ENCODE measurements at regions not wholly inside any gene's neighbourhood (a gene's known extent, or its start where the extent isn't known, plus 50 kb on each side); places are given as distances from the start of the nearest gene placed in this dataset.
"Not testable (repeated sequence)": the region's sequence is repeated elsewhere in the genome, so short reads cannot be mapped to it uniquely, and the experiment has no call there.

GRCh38 chr4:127441571-127441970 lies 191.2 kb upstream of the INTU start:
- DNase-seq (no peak), ATAC-seq (replicated peaks) (no peak)
- peaks cover 4% of the 10 kb centered on the region in 2 donors for H3K9me3 Mint-ChIP-seq
- H3K36me3 Mint-ChIP-seq = no peaks in the 10 kb centered on the region
- no peaks in the 10 kb centered on the region for H3K27me3 Mint-ChIP-seq
- H3K4me3 Mint-ChIP-seq = no peak overlapping the region
- H3K27ac Mint-ChIP-seq = no peak overlapping the region
- H3K4me1 Mint-ChIP-seq = no peaks in the 10 kb centered on the region

GRCh38 chr4:127445471-127445870 lies 187.3 kb upstream of the INTU start:
- H3K9me3 Mint-ChIP-seq = no peaks in the 10 kb centered on the region
- no peak overlapping the region for H3K4me3 Mint-ChIP-seq
- H3K36me3 Mint-ChIP-seq = no peaks in the 10 kb centered on the region
- no peak for ATAC-seq (replicated peaks)
- no peak for DNase-seq
- H3K27ac Mint-ChIP-seq = no peak overlapping the region
- H3K27me3 Mint-ChIP-seq = no peaks in the 10 kb centered on the region
- no peaks in the 10 kb centered on the region for H3K4me1 Mint-ChIP-seq

- Mint-ChIP-seq H3K27ac (no peak overlapping the region), H3K4me1 (no peaks in the 10 kb centered on the region), H3K4me3 (no peak overlapping the region), H3K9me3 (no peaks in the 10 kb centered on the region), H3K36me3 (no peaks in the 10 kb centered on the region), H3K27me3 (no peaks in the 10 kb centered on the region)
- ATAC-seq (replicated peaks) (no peak), DNase-seq (no peak)
Measured at GRCh38 chr4:127446427-127446885, 186.3 kb upstream of the INTU start.

- H3K4me3 Mint-ChIP-seq = no peak overlapping the region
- H3K27ac Mint-ChIP-seq = no peak overlapping the region
- ATAC-seq (replicated peaks) (no peak), DNase-seq (no peak)
- H3K9me3 Mint-ChIP-seq = no peaks in the 10 kb centered on the region
- H3K4me1 Mint-ChIP-seq = no peaks in the 10 kb centered on the region
- H3K36me3 Mint-ChIP-seq = no peaks in the 10 kb centered on the region
- no peaks in the 10 kb centered on the region for H3K27me3 Mint-ChIP-seq
Measured at GRCh38 chr4:127448986-127449385, 183.8 kb upstream of the INTU start.

GRCh38 chr4:127449449-127449848 lies 183.3 kb upstream of the INTU start:
- Mint-ChIP-seq H3K4me1 (no peaks in the 10 kb centered on the region), H3K27me3 (no peaks in the 10 kb centered on the region), H3K27ac (no peak overlapping the region), H3K9me3 (no peaks in the 10 kb centered on the region), H3K4me3 (no peak overlapping the region), H3K36me3 (no peaks in the 10 kb centered on the region)
- DNase-seq (no peak), ATAC-seq (replicated peaks) (no peak)

GRCh38 chr4:127450276-127450675 lies 182.5 kb upstream of the INTU start:
- Mint-ChIP-seq H3K36me3 (no peaks in the 10 kb centered on the region), H3K4me3 (no peak overlapping the region), H3K27ac (no peak overlapping the region), H3K9me3 (no peaks in the 10 kb centered on the region), H3K27me3 (no peaks in the 10 kb centered on the region), H3K4me1 (no peaks in the 10 kb centered on the region)
- ATAC-seq (replicated peaks) = no peak
- DNase-seq = no peak

- peaks cover 7 to 8% of the 10 kb centered on the region in 2 donors for H3K9me3 Mint-ChIP-seq
- ATAC-seq (replicated peaks) (no peak), DNase-seq (no peak)
- no peak overlapping the region for H3K27ac Mint-ChIP-seq
- H3K27me3 Mint-ChIP-seq = no peaks in the 10 kb centered on the region
- no peaks in the 10 kb centered on the region for H3K36me3 Mint-ChIP-seq
- no peaks in the 10 kb centered on the region for H3K4me1 Mint-ChIP-seq
- no peak overlapping the region for H3K4me3 Mint-ChIP-seq
Measured at GRCh38 chr4:127463883-127464282, 168.9 kb upstream of the INTU start.

GRCh38 chr4:127469542-127469941 lies 163.2 kb upstream of the INTU start:
- Mint-ChIP-seq H3K4me3 (no peak overlapping the region), H3K27ac (no peak overlapping the region), H3K4me1 (no peaks in the 10 kb centered on the region), H3K9me3 (peaks cover 0 to 5% of the 10 kb centered on the region in 2 donors), H3K36me3 (no peaks in the 10 kb centered on the region), H3K27me3 (no peaks in the 10 kb centered on the region)
- no peak for DNase-seq
- no peak for ATAC-seq (replicated peaks)

- Mint-ChIP-seq H3K4me1 (no peaks in the 10 kb centered on the region), H3K27me3 (no peaks in the 10 kb centered on the region), H3K27ac (no peak overlapping the region), H3K9me3 (peaks cover 0 to 5% of the 10 kb centered on the region in 2 donors), H3K36me3 (no peaks in the 10 kb centered on the region), H3K4me3 (no peak overlapping the region)
- ATAC-seq (replicated peaks) (no peak), DNase-seq (no peak)
Measured at GRCh38 chr4:127469959-127470809, 162.6 kb upstream of the INTU start.

- not testable (repeated sequence) for H3K9me3 Mint-ChIP-seq; H3K27me3 Mint-ChIP-seq; ATAC-seq (replicated peaks); H3K36me3 Mint-ChIP-seq; H3K4me3 Mint-ChIP-seq; H3K27ac Mint-ChIP-seq; H3K4me1 Mint-ChIP-seq; DNase-seq
Measured at GRCh38 chr4:127478271-127478670, 154.5 kb upstream of the INTU start.

- no peak overlapping the region for H3K4me3 Mint-ChIP-seq
- H3K9me3 Mint-ChIP-seq = no peaks in the 10 kb centered on the region
- no peaks in the 10 kb centered on the region for H3K36me3 Mint-ChIP-seq
- no peak for ATAC-seq (replicated peaks)
- no peak for DNase-seq
- H3K27me3 Mint-ChIP-seq = no peaks in the 10 kb centered on the region
- no peaks in the 10 kb centered on the region for H3K4me1 Mint-ChIP-seq
- H3K27ac Mint-ChIP-seq = no peak overlapping the region
Measured at GRCh38 chr4:127479031-127479622, 153.6 kb upstream of the INTU start.

- Mint-ChIP-seq H3K27me3 (peaks cover 0 to 8% of the 10 kb centered on the region in 2 donors), H3K9me3 (no peaks in the 10 kb centered on the region), H3K4me1 (no peaks in the 10 kb centered on the region), H3K27ac (no peak overlapping the region), H3K4me3 (no peak overlapping the region), H3K36me3 (no peaks in the 10 kb centered on the region)
- no peak for ATAC-seq (replicated peaks)
- no peak for DNase-seq
Measured at GRCh38 chr4:127482049-127482448, 150.7 kb upstream of the INTU start.

- no peaks in the 10 kb centered on the region for H3K9me3 Mint-ChIP-seq
- no peaks in the 10 kb centered on the region for H3K4me1 Mint-ChIP-seq
- no peak overlapping the region for H3K4me3 Mint-ChIP-seq
- H3K27me3 Mint-ChIP-seq = peaks cover 0 to 8% of the 10 kb centered on the region in 2 donors
- no peak for DNase-seq
- no peaks in the 10 kb centered on the region for H3K36me3 Mint-ChIP-seq
- no peak for ATAC-seq (replicated peaks)
- H3K27ac Mint-ChIP-seq = no peak overlapping the region
Measured at GRCh38 chr4:127484117-127484516, 148.6 kb upstream of the INTU start.

- no peak overlapping the region for H3K27ac Mint-ChIP-seq
- no peaks in the 10 kb centered on the region for H3K4me1 Mint-ChIP-seq
- peaks cover 0 to 8% of the 10 kb centered on the region in 2 donors for H3K27me3 Mint-ChIP-seq
- ATAC-seq (replicated peaks) (no peak), DNase-seq (no peak)
- peaks cover 0 to 1% of the 10 kb centered on the region in 2 donors for H3K9me3 Mint-ChIP-seq
- no peak overlapping the region for H3K4me3 Mint-ChIP-seq
- no peaks in the 10 kb centered on the region for H3K36me3 Mint-ChIP-seq
Measured at GRCh38 chr4:127486248-127486647, 146.5 kb upstream of the INTU start.

GRCh38 chr4:127491571-127491970 lies 141.2 kb upstream of the INTU start:
- no peak overlapping the region for H3K27ac Mint-ChIP-seq
- no peaks in the 10 kb centered on the region for H3K27me3 Mint-ChIP-seq
- ATAC-seq (replicated peaks) (no peak), DNase-seq (no peak)
- H3K4me3 Mint-ChIP-seq = no peak overlapping the region
- H3K9me3 Mint-ChIP-seq = peaks cover 0 to 1% of the 10 kb centered on the region in 2 donors
- no peaks in the 10 kb centered on the region for H3K4me1 Mint-ChIP-seq
- no peaks in the 10 kb centered on the region for H3K36me3 Mint-ChIP-seq
